DOHH2 (cell line): ENCODE measurements at regions not wholly inside any gene's neighbourhood (a gene's known extent, or its start where the extent isn't known, plus 50 kb on each side); places are given as distances from the start of the nearest gene placed in this dataset.

Source experiments
- CTCF ChIP-seq: fragments of 200-600 bp; sonication (generic); IDR thresholded peaks from one replicate; pipeline ENCODE4 v1.5.1; 2014; ENCODE audit warnings: antibody characterized with exemption, mild to moderate bottlenecking, low read depth, low read length; ENCODE audit not compliant: poor library complexity, severe bottlenecking
- EZH2phosphoT487 ChIP-seq: fragments of 200-600 bp; sonication (generic); IDR thresholded peaks from 2 replicates; pipeline ENCODE4 v1.6.1; 2017; ENCODE audit warnings: borderline replicate concordance, mild to moderate bottlenecking, antibody characterized with exemption, low read length, moderate library complexity, mixed read lengths

- TF ChIP-seq CTCF = no peak
- TF ChIP-seq EZH2phosphoT487 = no peak
Measured at GRCh38 chr3:26521261-26521660, 101.3 kb upstream of the LRRC3B start.
